K562 (cell line): ENCODE measurements at regions not wholly inside any gene's neighbourhood (a gene's known extent, or its start where the extent isn't known, plus 50 kb on each side); places are given as distances from the start of the nearest gene placed in this dataset.

Experiments used
- ARHGAP35 ChIP-seq: fragments of 450-650 bp; IDR thresholded peaks from 2 replicates; pipeline ENCODE4 v1.6.1; 2018; ENCODE audit not compliant: partially characterized antibody
- ASH1L ChIP-seq: fragments of 450-650 bp; IDR thresholded peaks from 2 replicates; pipeline ENCODE4 v1.6.1; 2018; ENCODE audit warnings: borderline replicate concordance, mild to moderate bottlenecking, low read depth; ENCODE audit not compliant: partially characterized antibody
- DACH1 ChIP-seq: fragments of 450-650 bp; IDR thresholded peaks from 2 replicates; pipeline ENCODE4 v1.6.1; 2018; ENCODE audit not compliant: partially characterized antibody
- DMBX1 ChIP-seq: fragments of 250-450 bp; sonication (Bioruptor Pico); IDR thresholded peaks from 2 replicates; pipeline ENCODE4 v1.8.0; 2022; ENCODE audit warnings: inconsistent platforms, mild to moderate bottlenecking, moderate library complexity, borderline replicate concordance
- GABPB2 ChIP-seq: fragments of 250-450 bp; sonication (Bioruptor Pico); conservative IDR thresholded peaks from 2 replicates; pipeline ENCODE4 v1.5.1; 2021; ENCODE audit warnings: mild to moderate bottlenecking
- HNRNPL ChIP-seq: fragments of 200-400 bp; formaldehyde crosslinking; IDR thresholded peaks from 2 replicates; pipeline ENCODE4 v1.6.1; 2017; ENCODE audit warnings: low read depth, mild to moderate bottlenecking, low read length
- KAT8 ChIP-seq: fragments of 450-650 bp; IDR thresholded peaks from 2 replicates; pipeline ENCODE4 v1.6.1; 2016; ENCODE audit warnings: low read depth, mild to moderate bottlenecking
- PHB2 ChIP-seq: fragments of 450-650 bp; IDR thresholded peaks from 2 replicates; pipeline ENCODE4 v1.6.1; 2017; ENCODE audit warnings: low read depth
- PHTF2 ChIP-seq: fragments of 250-450 bp; sonication (Bioruptor Pico); IDR thresholded peaks from 2 replicates; pipeline ENCODE4 v1.5.0; 2021; ENCODE audit warnings: mild to moderate bottlenecking
- POLR2H ChIP-seq: IDR thresholded peaks from 2 replicates; pipeline ENCODE4 v1.6.1; 2016; ENCODE audit warnings: missing genetic modification characterization, low read depth, mild to moderate bottlenecking, control low read depth, missing compliant biosample characterization, moderate library complexity
- TCF7 ChIP-seq: sonication (generic); IDR thresholded peaks from 2 replicates; pipeline ENCODE4 v1.6.1; 2016; ENCODE audit warnings: antibody characterized with exemption, borderline replicate concordance
- ZNF586 ChIP-seq: fragments of 450-650 bp; formaldehyde crosslinking; conservative IDR thresholded peaks from 2 replicates; pipeline ENCODE4 v1.4.0; 2020; ENCODE audit warnings: mild to moderate bottlenecking, moderate library complexity
- TF ChIP-seq, protein P1 (sequence below): sonication (generic); formaldehyde crosslinking; IDR thresholded peaks from 2 replicates; pipeline ENCODE4 v1.8.0; 2023; ENCODE audit warnings: missing genetic modification reagents, mild to moderate bottlenecking, borderline replicate concordance
- TF ChIP-seq, protein P2 (sequence below): sonication (generic); formaldehyde crosslinking; IDR thresholded peaks from 2 replicates; pipeline ENCODE4 v1.8.0; 2023; ENCODE audit warnings: mild to moderate bottlenecking, missing genetic modification reagents
- TF ChIP-seq, protein P3 (sequence below): fragments of 450-650 bp; IDR thresholded peaks from 2 replicates; pipeline ENCODE4 v1.6.1; 2016
- TF ChIP-seq, protein P4 (sequence below): fragments of 250-450 bp; sonication (Bioruptor Pico); IDR thresholded peaks from 2 replicates; pipeline ENCODE4 v1.4.0; 2020; ENCODE audit warnings: mild to moderate bottlenecking

DNA sequence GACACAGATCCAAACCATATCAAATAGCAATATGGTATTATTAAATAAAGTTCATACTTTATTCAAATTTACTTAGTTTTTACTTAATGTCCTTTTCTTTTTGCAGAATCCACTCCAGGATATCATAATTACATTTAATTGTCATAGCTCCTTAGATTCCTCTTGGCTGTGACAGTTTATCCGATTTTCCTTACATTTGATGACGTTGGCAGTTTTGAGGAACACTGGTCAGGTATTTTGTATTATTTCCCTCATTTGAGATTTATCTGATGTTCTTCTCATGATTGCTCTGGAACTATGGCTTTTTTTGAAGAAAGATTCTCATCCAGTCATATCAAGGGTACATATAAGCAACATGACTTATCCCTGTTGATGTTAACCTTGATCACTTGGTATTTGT lies 198.3 kb upstream of the STAC start (continued):
- TF ChIP-seq, protein P1, sequence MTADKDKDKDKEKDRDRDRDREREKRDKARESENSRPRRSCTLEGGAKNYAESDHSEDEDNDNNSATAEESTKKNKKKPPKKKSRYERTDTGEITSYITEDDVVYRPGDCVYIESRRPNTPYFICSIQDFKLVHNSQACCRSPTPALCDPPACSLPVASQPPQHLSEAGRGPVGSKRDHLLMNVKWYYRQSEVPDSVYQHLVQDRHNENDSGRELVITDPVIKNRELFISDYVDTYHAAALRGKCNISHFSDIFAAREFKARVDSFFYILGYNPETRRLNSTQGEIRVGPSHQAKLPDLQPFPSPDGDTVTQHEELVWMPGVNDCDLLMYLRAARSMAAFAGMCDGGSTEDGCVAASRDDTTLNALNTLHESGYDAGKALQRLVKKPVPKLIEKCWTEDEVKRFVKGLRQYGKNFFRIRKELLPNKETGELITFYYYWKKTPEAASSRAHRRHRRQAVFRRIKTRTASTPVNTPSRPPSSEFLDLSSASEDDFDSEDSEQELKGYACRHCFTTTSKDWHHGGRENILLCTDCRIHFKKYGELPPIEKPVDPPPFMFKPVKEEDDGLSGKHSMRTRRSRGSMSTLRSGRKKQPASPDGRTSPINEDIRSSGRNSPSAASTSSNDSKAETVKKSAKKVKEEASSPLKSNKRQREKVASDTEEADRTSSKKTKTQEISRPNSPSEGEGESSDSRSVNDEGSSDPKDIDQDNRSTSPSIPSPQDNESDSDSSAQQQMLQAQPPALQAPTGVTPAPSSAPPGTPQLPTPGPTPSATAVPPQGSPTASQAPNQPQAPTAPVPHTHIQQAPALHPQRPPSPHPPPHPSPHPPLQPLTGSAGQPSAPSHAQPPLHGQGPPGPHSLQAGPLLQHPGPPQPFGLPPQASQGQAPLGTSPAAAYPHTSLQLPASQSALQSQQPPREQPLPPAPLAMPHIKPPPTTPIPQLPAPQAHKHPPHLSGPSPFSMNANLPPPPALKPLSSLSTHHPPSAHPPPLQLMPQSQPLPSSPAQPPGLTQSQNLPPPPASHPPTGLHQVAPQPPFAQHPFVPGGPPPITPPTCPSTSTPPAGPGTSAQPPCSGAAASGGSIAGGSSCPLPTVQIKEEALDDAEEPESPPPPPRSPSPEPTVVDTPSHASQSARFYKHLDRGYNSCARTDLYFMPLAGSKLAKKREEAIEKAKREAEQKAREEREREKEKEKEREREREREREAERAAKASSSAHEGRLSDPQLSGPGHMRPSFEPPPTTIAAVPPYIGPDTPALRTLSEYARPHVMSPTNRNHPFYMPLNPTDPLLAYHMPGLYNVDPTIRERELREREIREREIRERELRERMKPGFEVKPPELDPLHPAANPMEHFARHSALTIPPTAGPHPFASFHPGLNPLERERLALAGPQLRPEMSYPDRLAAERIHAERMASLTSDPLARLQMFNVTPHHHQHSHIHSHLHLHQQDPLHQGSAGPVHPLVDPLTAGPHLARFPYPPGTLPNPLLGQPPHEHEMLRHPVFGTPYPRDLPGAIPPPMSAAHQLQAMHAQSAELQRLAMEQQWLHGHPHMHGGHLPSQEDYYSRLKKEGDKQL, result no peak
- no peak for TF ChIP-seq DMBX1 (CRISPR knock-in tag)
- TF ChIP-seq ASH1L, result no peak
- TF ChIP-seq KAT8, result no peak
- TF ChIP-seq PHTF2 (CRISPR knock-in tag), result no peak
- no peak for TF ChIP-seq GABPB2
- TF ChIP-seq POLR2H (tag), result no peak
- TF ChIP-seq, protein P2, sequence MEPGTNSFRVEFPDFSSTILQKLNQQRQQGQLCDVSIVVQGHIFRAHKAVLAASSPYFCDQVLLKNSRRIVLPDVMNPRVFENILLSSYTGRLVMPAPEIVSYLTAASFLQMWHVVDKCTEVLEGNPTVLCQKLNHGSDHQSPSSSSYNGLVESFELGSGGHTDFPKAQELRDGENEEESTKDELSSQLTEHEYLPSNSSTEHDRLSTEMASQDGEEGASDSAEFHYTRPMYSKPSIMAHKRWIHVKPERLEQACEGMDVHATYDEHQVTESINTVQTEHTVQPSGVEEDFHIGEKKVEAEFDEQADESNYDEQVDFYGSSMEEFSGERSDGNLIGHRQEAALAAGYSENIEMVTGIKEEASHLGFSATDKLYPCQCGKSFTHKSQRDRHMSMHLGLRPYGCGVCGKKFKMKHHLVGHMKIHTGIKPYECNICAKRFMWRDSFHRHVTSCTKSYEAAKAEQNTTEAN, result no peak
- no peak for TF ChIP-seq TCF7
- TF ChIP-seq DACH1, result no peak
- TF ChIP-seq, protein P3, sequence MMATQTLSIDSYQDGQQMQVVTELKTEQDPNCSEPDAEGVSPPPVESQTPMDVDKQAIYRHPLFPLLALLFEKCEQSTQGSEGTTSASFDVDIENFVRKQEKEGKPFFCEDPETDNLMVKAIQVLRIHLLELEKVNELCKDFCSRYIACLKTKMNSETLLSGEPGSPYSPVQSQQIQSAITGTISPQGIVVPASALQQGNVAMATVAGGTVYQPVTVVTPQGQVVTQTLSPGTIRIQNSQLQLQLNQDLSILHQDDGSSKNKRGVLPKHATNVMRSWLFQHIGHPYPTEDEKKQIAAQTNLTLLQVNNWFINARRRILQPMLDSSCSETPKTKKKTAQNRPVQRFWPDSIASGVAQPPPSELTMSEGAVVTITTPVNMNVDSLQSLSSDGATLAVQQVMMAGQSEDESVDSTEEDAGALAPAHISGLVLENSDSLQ, result no peak
- no peak for TF ChIP-seq HNRNPL
- no peak for TF ChIP-seq ZNF586 (CRISPR knock-in tag)
- TF ChIP-seq, protein P4, sequence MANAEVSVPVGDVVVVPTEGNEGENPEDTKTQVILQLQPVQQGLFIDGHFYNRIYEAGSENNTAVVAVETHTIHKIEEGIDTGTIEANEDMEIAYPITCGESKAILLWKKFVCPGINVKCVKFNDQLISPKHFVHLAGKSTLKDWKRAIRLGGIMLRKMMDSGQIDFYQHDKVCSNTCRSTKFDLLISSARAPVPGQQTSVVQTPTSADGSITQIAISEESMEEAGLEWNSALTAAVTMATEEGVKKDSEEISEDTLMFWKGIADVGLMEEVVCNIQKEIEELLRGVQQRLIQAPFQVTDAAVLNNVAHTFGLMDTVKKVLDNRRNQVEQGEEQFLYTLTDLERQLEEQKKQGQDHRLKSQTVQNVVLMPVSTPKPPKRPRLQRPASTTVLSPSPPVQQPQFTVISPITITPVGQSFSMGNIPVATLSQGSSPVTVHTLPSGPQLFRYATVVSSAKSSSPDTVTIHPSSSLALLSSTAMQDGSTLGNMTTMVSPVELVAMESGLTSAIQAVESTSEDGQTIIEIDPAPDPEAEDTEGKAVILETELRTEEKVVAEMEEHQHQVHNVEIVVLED (CRISPR knock-in tag), result no peak
- TF ChIP-seq PHB2, result no peak
- no peak for TF ChIP-seq ARHGAP35
